Osteoblast (primary cell): ENCODE measurements at regions not wholly inside any gene's neighbourhood (a gene's known extent, or its start where the extent isn't known, plus 50 kb on each side); places are given as distances from the start of the nearest gene placed in this dataset.

Experiments used
- DNase-seq: peaks from one replicate; pipeline ENCODE4 v3.0.0; 2011; ENCODE audit warnings: low spot score, mixed read lengths; ENCODE audit not compliant: insufficient read length; ENCODE audit errors: missing footprints
- H2AFZ ChIP-seq: 2 replicates; pipeline ENCODE4 v1.6.0; 2011; ENCODE audit warnings: mild to moderate bottlenecking, low read length
- H3K27ac ChIP-seq: 2 replicates; pipeline ENCODE4 v1.5.1; 2011; ENCODE audit warnings: mild to moderate bottlenecking, low read depth, low read length, moderate library complexity
- H3K27me3 ChIP-seq: 2 replicates; pipeline ENCODE4 v1.6.0; 2012; ENCODE audit warnings: mild to moderate bottlenecking, control low read depth, inconsistent platforms, low read length, moderate library complexity; ENCODE audit not compliant: insufficient read depth
- H3K36me3 ChIP-seq: 2 replicates; pipeline ENCODE4 v1.5.1; 2011; ENCODE audit warnings: mild to moderate bottlenecking, low read length, control low read depth, moderate library complexity; ENCODE audit not compliant: insufficient read depth
- H3K4me1 ChIP-seq: 2 replicates; pipeline ENCODE4 v1.5.1; 2011; ENCODE audit warnings: mild to moderate bottlenecking, low read length, control low read depth, moderate library complexity; ENCODE audit not compliant: insufficient read depth
- H3K4me2 ChIP-seq: 2 replicates; pipeline ENCODE4 v1.6.0; 2011; ENCODE audit warnings: mild to moderate bottlenecking, low read length; ENCODE audit not compliant: insufficient read depth
- H3K4me3 ChIP-seq: fragments of 200-600 bp; sonication (generic); 3 replicates; pipeline ENCODE4 v1.5.1; 2012; ENCODE audit warnings: mild to moderate bottlenecking, low read length, inconsistent platforms; ENCODE audit not compliant: insufficient read depth
- H3K79me2 ChIP-seq: 2 replicates; pipeline ENCODE4 v1.6.0; 2012; ENCODE audit warnings: mild to moderate bottlenecking, low read length, control low read depth, inconsistent platforms; ENCODE audit not compliant: insufficient read depth
- H3K9me3 ChIP-seq: 2 replicates; pipeline ENCODE4 v1.5.1; 2011; ENCODE audit warnings: low read depth, low read length, control low read depth
- H4K20me1 ChIP-seq: 2 replicates; pipeline ENCODE4 v1.6.0; 2012; ENCODE audit warnings: mild to moderate bottlenecking, low read length, control low read depth; ENCODE audit not compliant: insufficient read depth
- TF ChIP-seq, protein P1 (sequence below): IDR thresholded peaks from 2 replicates; pipeline ENCODE4 v1.5.1; 2011; ENCODE audit warnings: mild to moderate bottlenecking, low read depth, low read length, moderate library complexity; ENCODE audit errors: extremely low read depth

DNA sequence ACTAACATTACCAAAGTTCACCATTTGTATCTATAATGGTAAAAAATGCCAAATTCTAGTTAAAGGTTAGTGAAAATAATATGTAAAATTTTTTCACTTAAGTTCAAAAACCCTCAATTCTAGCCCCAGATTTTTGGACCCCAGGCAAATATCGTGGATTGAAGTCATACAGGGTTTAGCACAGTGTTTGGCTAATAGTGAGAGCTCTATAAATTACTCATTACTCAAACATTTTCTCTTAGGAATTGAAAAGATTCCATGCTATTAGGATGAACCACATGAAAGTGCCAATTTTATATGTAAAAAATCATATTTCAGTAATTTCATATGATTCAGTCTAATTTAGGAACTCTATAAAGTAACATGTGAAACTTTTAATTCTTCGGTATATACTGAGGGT lies 170.3 kb upstream of the PREP start:
- no peaks in the 10 kb centered on the region for H3K27me3 ChIP-seq
- DNase-seq = no peak
- H2AFZ ChIP-seq = no peak overlapping the region
- H3K79me2 ChIP-seq = no peaks in the 10 kb centered on the region
- peaks cover 12% of the 10 kb centered on the region for H3K4me1 ChIP-seq
- TF ChIP-seq, protein P1, sequence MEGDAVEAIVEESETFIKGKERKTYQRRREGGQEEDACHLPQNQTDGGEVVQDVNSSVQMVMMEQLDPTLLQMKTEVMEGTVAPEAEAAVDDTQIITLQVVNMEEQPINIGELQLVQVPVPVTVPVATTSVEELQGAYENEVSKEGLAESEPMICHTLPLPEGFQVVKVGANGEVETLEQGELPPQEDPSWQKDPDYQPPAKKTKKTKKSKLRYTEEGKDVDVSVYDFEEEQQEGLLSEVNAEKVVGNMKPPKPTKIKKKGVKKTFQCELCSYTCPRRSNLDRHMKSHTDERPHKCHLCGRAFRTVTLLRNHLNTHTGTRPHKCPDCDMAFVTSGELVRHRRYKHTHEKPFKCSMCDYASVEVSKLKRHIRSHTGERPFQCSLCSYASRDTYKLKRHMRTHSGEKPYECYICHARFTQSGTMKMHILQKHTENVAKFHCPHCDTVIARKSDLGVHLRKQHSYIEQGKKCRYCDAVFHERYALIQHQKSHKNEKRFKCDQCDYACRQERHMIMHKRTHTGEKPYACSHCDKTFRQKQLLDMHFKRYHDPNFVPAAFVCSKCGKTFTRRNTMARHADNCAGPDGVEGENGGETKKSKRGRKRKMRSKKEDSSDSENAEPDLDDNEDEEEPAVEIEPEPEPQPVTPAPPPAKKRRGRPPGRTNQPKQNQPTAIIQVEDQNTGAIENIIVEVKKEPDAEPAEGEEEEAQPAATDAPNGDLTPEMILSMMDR = no peak
- H4K20me1 ChIP-seq = no peaks in the 10 kb centered on the region
- no peak overlapping the region for H3K4me2 ChIP-seq
- no peak overlapping the region for H3K27ac ChIP-seq
- H3K4me3 ChIP-seq = no peak overlapping the region
- H3K9me3 ChIP-seq = no peaks in the 10 kb centered on the region
- no peaks in the 10 kb centered on the region for H3K36me3 ChIP-seq

DNA sequence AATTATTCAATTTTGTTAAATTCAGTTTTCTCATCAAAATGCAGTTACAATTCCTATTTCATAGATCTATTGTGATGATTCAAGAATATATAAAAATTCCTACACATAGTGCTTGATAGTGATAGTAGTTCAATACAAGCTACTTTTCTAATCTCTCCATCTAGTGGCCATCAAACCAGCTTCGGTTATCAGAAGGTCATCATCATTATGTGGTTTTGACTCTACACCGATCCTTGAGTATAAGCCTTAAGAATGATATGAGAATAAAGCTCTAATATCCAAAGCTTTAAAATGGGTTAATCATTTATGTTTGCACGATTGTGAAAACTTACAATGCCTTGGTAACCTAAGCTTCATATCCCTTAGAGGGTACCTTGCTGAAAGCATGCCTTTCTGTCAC lies 167.5 kb upstream of the PREP start:
- no peak for DNase-seq
- Histone ChIP-seq H3K79me2 (no peaks in the 10 kb centered on the region), H3K27me3 (no peaks in the 10 kb centered on the region), H3K4me2 (no peak overlapping the region), H3K36me3 (no peaks in the 10 kb centered on the region), H3K4me1 (peaks cover 30% of the 10 kb centered on the region), H3K4me3 (no peak overlapping the region), H4K20me1 (no peaks in the 10 kb centered on the region), H3K27ac (no peak overlapping the region), H2AFZ (no peak overlapping the region), H3K9me3 (no peaks in the 10 kb centered on the region)
- TF ChIP-seq, protein P1 = no peak

DNA sequence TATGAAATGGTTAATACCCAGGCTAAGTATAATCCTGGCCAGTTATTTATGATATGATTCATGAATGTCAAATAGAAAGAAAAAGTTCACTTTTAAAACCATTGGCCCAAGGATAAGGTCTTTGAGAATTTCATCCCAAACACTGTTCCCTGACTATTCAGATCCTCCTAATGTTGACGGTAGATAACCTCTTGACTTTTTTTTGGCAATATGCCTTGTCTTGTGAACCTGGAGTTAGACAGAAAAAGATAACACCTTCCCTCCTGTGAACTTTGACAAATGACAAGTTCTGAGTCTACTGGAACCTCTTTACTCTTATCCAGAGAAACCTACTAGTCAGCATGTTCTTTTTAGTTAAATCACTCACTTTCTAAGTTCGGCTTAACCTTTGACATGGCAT lies 166.8 kb upstream of the PREP start:
- H3K9me3 ChIP-seq = no peaks in the 10 kb centered on the region
- H3K4me1 ChIP-seq = peaks cover 30% of the 10 kb centered on the region
- H4K20me1 ChIP-seq = no peaks in the 10 kb centered on the region
- no peak overlapping the region for H2AFZ ChIP-seq
- DNase-seq = no peak
- no peak overlapping the region for H3K27ac ChIP-seq
- H3K27me3 ChIP-seq = no peaks in the 10 kb centered on the region
- no peaks in the 10 kb centered on the region for H3K79me2 ChIP-seq
- no peak overlapping the region for H3K4me3 ChIP-seq
- no peaks in the 10 kb centered on the region for H3K36me3 ChIP-seq
- TF ChIP-seq, protein P1 = no peak
- H3K4me2 ChIP-seq = no peak overlapping the region

DNA sequence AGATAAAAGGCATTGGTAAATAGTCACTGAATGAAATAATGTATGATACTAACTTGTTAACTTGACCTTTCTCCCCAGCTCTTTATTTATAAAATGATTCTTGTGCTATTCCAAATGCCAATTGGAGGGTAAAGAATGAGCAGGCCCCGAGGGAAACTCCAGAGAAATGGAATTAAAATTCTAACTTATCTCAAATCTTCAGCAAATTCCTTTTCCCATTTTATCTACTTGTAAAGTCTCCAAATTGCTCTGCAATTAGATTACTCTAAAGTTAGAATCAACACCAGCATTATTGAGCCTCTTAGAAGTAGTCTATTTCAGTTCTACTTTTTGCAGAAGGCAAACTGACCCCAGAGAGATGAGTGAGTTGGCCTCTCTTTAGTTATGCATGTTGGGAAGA lies 165.9 kb upstream of the PREP start:
- no peak for DNase-seq
- no peaks in the 10 kb centered on the region for H3K79me2 ChIP-seq
- no peaks in the 10 kb centered on the region for H3K27me3 ChIP-seq
- H3K9me3 ChIP-seq = no peaks in the 10 kb centered on the region
- H3K36me3 ChIP-seq = no peaks in the 10 kb centered on the region
- no peak overlapping the region for H3K4me2 ChIP-seq
- TF ChIP-seq, protein P1 = no peak
- H3K27ac ChIP-seq = no peak overlapping the region
- no peak overlapping the region for H2AFZ ChIP-seq
- no peaks in the 10 kb centered on the region for H4K20me1 ChIP-seq
- no peak overlapping the region for H3K4me3 ChIP-seq
- peaks cover 27% of the 10 kb centered on the region for H3K4me1 ChIP-seq
